OCI-LY3 (cell line): ENCODE measurements at regions not wholly inside any gene's neighbourhood (a gene's known extent, or its start where the extent isn't known, plus 50 kb on each side); places are given as distances from the start of the nearest gene placed in this dataset.

Experiments
- EZH2phosphoT487 ChIP-seq: fragments of 200-600 bp; shearing (Covaris generic); IDR thresholded peaks from 2 replicates; pipeline ENCODE4 v1.6.1; 2018; ENCODE audit warnings: antibody characterized with exemption, mixed run types, low read depth
- TF ChIP-seq, protein P1 (sequence below): fragments of 200-600, 300-600 bp; sonication (generic); IDR thresholded peaks from 2 replicates; pipeline ENCODE4 v1.5.1; 2014; ENCODE audit warnings: antibody characterized with exemption, low read length, low read depth

DNA sequence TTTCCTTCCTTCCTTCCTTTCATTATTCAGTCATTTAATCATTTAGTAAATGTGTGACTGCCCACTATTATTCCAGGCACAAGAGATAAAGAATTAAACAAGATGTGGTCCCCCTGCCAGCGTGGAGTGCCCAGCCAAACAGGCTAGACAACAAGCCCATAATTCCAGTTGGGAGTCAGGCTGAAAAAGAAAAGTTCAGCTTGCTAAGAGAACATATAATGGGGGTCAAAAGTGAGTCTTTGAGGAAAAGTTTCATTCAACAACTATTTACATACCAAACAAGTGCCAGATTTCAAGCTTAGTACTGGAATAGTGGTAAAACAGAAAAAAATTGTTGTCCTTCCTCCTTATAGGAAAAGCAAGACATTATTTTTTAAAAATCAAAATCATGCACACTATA lies 523.7 kb downstream of the TAFA4 start:
- TF ChIP-seq, protein P1, sequence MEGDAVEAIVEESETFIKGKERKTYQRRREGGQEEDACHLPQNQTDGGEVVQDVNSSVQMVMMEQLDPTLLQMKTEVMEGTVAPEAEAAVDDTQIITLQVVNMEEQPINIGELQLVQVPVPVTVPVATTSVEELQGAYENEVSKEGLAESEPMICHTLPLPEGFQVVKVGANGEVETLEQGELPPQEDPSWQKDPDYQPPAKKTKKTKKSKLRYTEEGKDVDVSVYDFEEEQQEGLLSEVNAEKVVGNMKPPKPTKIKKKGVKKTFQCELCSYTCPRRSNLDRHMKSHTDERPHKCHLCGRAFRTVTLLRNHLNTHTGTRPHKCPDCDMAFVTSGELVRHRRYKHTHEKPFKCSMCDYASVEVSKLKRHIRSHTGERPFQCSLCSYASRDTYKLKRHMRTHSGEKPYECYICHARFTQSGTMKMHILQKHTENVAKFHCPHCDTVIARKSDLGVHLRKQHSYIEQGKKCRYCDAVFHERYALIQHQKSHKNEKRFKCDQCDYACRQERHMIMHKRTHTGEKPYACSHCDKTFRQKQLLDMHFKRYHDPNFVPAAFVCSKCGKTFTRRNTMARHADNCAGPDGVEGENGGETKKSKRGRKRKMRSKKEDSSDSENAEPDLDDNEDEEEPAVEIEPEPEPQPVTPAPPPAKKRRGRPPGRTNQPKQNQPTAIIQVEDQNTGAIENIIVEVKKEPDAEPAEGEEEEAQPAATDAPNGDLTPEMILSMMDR: no peak
- no peak for TF ChIP-seq EZH2phosphoT487
